Nephron progenitor cell (in vitro differentiated cells): ENCODE measurements at regions not wholly inside any gene's neighbourhood (a gene's known extent, or its start where the extent isn't known, plus 50 kb on each side); places are given as distances from the start of the nearest gene placed in this dataset.

Experiments used
- DNase-seq: peaks from one replicate; pipeline ENCODE4 v3.0.0; 2021
- H3K27ac Mint-ChIP-seq: 2 replicates; pipeline ENCODE4 v1.8.0; 2021; ENCODE audit warnings: mild to moderate bottlenecking, moderate library complexity, mixed read lengths
- H3K27me3 Mint-ChIP-seq: 2 replicates; pipeline ENCODE4 v1.8.0; 2021; ENCODE audit warnings: mild to moderate bottlenecking, low read depth, mixed read lengths; ENCODE audit not compliant: poor library complexity
- H3K36me3 Mint-ChIP-seq: 2 replicates; pipeline ENCODE4 v1.8.0; 2021; ENCODE audit warnings: low read depth, mixed read lengths
- H3K4me1 Mint-ChIP-seq: 2 replicates; pipeline ENCODE4 v1.8.0; 2021; ENCODE audit warnings: mixed read lengths
- H3K4me3 Mint-ChIP-seq: 2 replicates; pipeline ENCODE4 v1.8.0; 2021; ENCODE audit warnings: mild to moderate bottlenecking, moderate library complexity, mixed read lengths
- H3K9me3 Mint-ChIP-seq: 2 replicates; pipeline ENCODE4 v1.8.0; 2021; ENCODE audit warnings: mild to moderate bottlenecking, moderate library complexity, mixed read lengths
- CTCF ChIP-seq: fragments of 200-600 bp; sonication (generic); IDR thresholded peaks from 2 replicates; pipeline ENCODE4 v1.5.0; 2021; ENCODE audit warnings: antibody characterized with exemption

GRCh38 chr20:46797206-46797605 lies 87.8 kb downstream of the SLC2A10 start:
- H3K4me1 Mint-ChIP-seq = peaks cover 2% of the 10 kb centered on the region
- no peak overlapping the region for H3K4me3 Mint-ChIP-seq
- H3K27ac Mint-ChIP-seq = no peak overlapping the region
- H3K27me3 Mint-ChIP-seq = peaks cover 16% of the 10 kb centered on the region
- no peak for TF ChIP-seq CTCF
- no peak for DNase-seq
- H3K36me3 Mint-ChIP-seq = no peaks in the 10 kb centered on the region
- peaks cover 2% of the 10 kb centered on the region for H3K9me3 Mint-ChIP-seq

- no peak for DNase-seq
- Mint-ChIP-seq H3K27ac (no peak overlapping the region), H3K36me3 (no peaks in the 10 kb centered on the region), H3K4me1 (peaks cover 14% of the 10 kb centered on the region), H3K4me3 (no peak overlapping the region), H3K27me3 (peaks cover 12% of the 10 kb centered on the region), H3K9me3 (peaks cover 2% of the 10 kb centered on the region)
- no peak for TF ChIP-seq CTCF
Observed at GRCh38 chr20:46798430-46798829, 89.0 kb downstream of the SLC2A10 start.

- H3K27ac Mint-ChIP-seq = no peak overlapping the region
- no peaks in the 10 kb centered on the region for H3K36me3 Mint-ChIP-seq
- H3K4me3 Mint-ChIP-seq = no peak overlapping the region
- H3K9me3 Mint-ChIP-seq = peaks cover 2% of the 10 kb centered on the region
- H3K4me1 Mint-ChIP-seq = peaks cover 28% of the 10 kb centered on the region
- no peak for TF ChIP-seq CTCF
- H3K27me3 Mint-ChIP-seq = peaks cover 9% of the 10 kb centered on the region
- DNase-seq = no peak
Observed at GRCh38 chr20:46799781-46800408, 90.4 kb downstream of the SLC2A10 start.

GRCh38 chr20:46800409-46800804 lies 91.0 kb downstream of the SLC2A10 start:
- no peak for DNase-seq
- TF ChIP-seq CTCF = no peak
- Mint-ChIP-seq H3K36me3 (no peaks in the 10 kb centered on the region), H3K4me3 (no peak overlapping the region), H3K27me3 (peaks cover 9% of the 10 kb centered on the region), H3K27ac (no peak overlapping the region), H3K4me1 (peaks cover 34% of the 10 kb centered on the region), H3K9me3 (peaks cover 2% of the 10 kb centered on the region)

GRCh38 chr20:46801003-46801702 lies 91.7 kb downstream of the SLC2A10 start:
- Mint-ChIP-seq H3K27ac (no peak overlapping the region), H3K4me1 (peaks cover 41% of the 10 kb centered on the region), H3K36me3 (no peaks in the 10 kb centered on the region), H3K9me3 (peaks cover 2% of the 10 kb centered on the region), H3K4me3 (no peak overlapping the region), H3K27me3 (peaks cover 9% of the 10 kb centered on the region)
- DNase-seq = no peak
- TF ChIP-seq CTCF = no peak

- H3K9me3 Mint-ChIP-seq = no peaks in the 10 kb centered on the region
- no peaks in the 10 kb centered on the region for H3K36me3 Mint-ChIP-seq
- DNase-seq = no peak
- no peak for TF ChIP-seq CTCF
- peak overlapping the region; percentile 66 for H3K27ac Mint-ChIP-seq
- H3K4me1 Mint-ChIP-seq = peaks cover 57% of the 10 kb centered on the region
- H3K4me3 Mint-ChIP-seq = no peak overlapping the region
- H3K27me3 Mint-ChIP-seq = no peaks in the 10 kb centered on the region
Observed at GRCh38 chr20:46802722-46803121, 91.9 kb upstream of the EYA2 start.
